AG04449 (cell line): ENCODE measurements at regions not wholly inside any gene's neighbourhood (a gene's known extent, or its start where the extent isn't known, plus 50 kb on each side); places are given as distances from the start of the nearest gene placed in this dataset.

Experiments
- CTCF ChIA-PET: fragments of 350-600 bp; formaldehyde crosslinking; extraction: SDS; loops from one replicate; lab custom pipeline; 2021; ENCODE audit warnings: antibody characterized with exemption; lab: Yijun Ruan, JAX
- POLR2A ChIA-PET: fragments of 400-600, 350-600 bp; formaldehyde crosslinking; extraction: SDS; loops from one replicate; lab custom pipeline; 2020; ENCODE audit warnings: antibody characterized with exemption, inconsistent platforms; lab: Yijun Ruan, JAX
- DNase-seq: peaks from one replicate; pipeline ENCODE4 v3.0.0-alpha.2; 2010; ENCODE audit warnings: low read depth, low spot score
- H3K4me3 ChIP-seq: 2 replicates; pipeline ENCODE4 v1.5.1; 2011; ENCODE audit warnings: low read depth, mild to moderate bottlenecking, control low read depth, low read length
- CTCF ChIP-seq: IDR thresholded peaks from one replicate; pipeline ENCODE4 v1.5.1; 2011; ENCODE audit warnings: mild to moderate bottlenecking, moderate library complexity, low read length, control low read depth, inconsistent platforms; ENCODE audit not compliant: insufficient read depth; ENCODE audit errors: missing control alignments

- TF ChIP-seq CTCF = no peak
- no peak overlapping the region for H3K4me3 ChIP-seq
- ChIA-PET POLR2A (no interaction called here), CTCF (no interaction called here)
- DNase-seq = no peak
Observed at GRCh38 chr6:125414507-125414906, 112.7 kb upstream of the HDDC2 start.

- H3K4me3 ChIP-seq = no peak overlapping the region
- POLR2A ChIA-PET = no interaction called here
- CTCF ChIA-PET = no interaction called here
- TF ChIP-seq CTCF = no peak
- DNase-seq = no peak
Observed at GRCh38 chr6:125415913-125416312, 114.1 kb upstream of the HDDC2 start.

- H3K4me3 ChIP-seq = no peak overlapping the region
- ChIA-PET CTCF (no interaction called here), POLR2A (no interaction called here)
- no peak for TF ChIP-seq CTCF
- DNase-seq = no peak
Observed at GRCh38 chr6:125421836-125422235, 120.1 kb upstream of the HDDC2 start.

GRCh38 chr6:125423047-125423446, 121.3 kb upstream of the HDDC2 start:
- no peak overlapping the region for H3K4me3 ChIP-seq
- DNase-seq = no peak
- ChIA-PET CTCF (no interaction called here), POLR2A (no interaction called here)
- TF ChIP-seq CTCF = no peak

- no peak overlapping the region for H3K4me3 ChIP-seq
- DNase-seq = no peak
- no peak for TF ChIP-seq CTCF
- ChIA-PET POLR2A (no interaction called here), CTCF (no interaction called here)
Observed at GRCh38 chr6:125431971-125432370, 130.2 kb upstream of the HDDC2 start.

GRCh38 chr6:125432963-125433362, 131.2 kb upstream of the HDDC2 start:
- no peak overlapping the region for H3K4me3 ChIP-seq
- no peak for TF ChIP-seq CTCF
- POLR2A ChIA-PET = no interaction called here
- no peak for DNase-seq
- CTCF ChIA-PET = no interaction called here
